ENCODE measurements at regions not wholly inside any gene's neighbourhood (a gene's known extent, or its start where the extent isn't known, plus 50 kb on each side); places are given as distances from the start of the nearest gene placed in this dataset.
"Not testable (repeated sequence)": the region's sequence is repeated elsewhere in the genome, so short reads cannot be mapped to it uniquely, and the experiment has no call there.

- intact Hi-C loops (cut with micrococcal nuclease; ENCODE audit: unreplicated experiment): no loop called here
- no peaks in the 10 kb centered on the region for H3K27me3 ChIP-seq (replicated peaks; ENCODE audit: insufficient read depth, low read depth, low read length, poor library complexity)
- H3K36me3 ChIP-seq (ENCODE audit: insufficient read depth, low read length, poor library complexity, severe bottlenecking): no peaks in the 10 kb centered on the region
- TF ChIP-seq EZH2 (IDR thresholded peaks at IDR 0.05; ENCODE audit: borderline replicate concordance, low read depth, low read length, poor library complexity, severe bottlenecking): no peak
- TF ChIP-seq, protein P1, sequence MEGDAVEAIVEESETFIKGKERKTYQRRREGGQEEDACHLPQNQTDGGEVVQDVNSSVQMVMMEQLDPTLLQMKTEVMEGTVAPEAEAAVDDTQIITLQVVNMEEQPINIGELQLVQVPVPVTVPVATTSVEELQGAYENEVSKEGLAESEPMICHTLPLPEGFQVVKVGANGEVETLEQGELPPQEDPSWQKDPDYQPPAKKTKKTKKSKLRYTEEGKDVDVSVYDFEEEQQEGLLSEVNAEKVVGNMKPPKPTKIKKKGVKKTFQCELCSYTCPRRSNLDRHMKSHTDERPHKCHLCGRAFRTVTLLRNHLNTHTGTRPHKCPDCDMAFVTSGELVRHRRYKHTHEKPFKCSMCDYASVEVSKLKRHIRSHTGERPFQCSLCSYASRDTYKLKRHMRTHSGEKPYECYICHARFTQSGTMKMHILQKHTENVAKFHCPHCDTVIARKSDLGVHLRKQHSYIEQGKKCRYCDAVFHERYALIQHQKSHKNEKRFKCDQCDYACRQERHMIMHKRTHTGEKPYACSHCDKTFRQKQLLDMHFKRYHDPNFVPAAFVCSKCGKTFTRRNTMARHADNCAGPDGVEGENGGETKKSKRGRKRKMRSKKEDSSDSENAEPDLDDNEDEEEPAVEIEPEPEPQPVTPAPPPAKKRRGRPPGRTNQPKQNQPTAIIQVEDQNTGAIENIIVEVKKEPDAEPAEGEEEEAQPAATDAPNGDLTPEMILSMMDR (conservative IDR thresholded peaks at IDR 0.05; ENCODE audit: low read depth, low read length): no peak
- DNase-seq (ENCODE audit: low spot score): no peak
- POLR2A ChIA-PET (ENCODE audit: low non-redundant PET): no interaction called here
- H3K9me3 ChIP-seq (ENCODE audit: low read depth, low read length, poor library complexity, severe bottlenecking): no peaks in the 10 kb centered on the region
- no peaks in the 10 kb centered on the region for H3K4me1 ChIP-seq (ENCODE audit: insufficient read depth, low read length, poor library complexity, severe bottlenecking)
- no peak overlapping the region for H3K27ac ChIP-seq (ENCODE audit: low read depth, low read length, poor library complexity, severe bottlenecking)
- no TSS peak for BruUV-seq (replicated peaks)
- CTCF ChIA-PET: no interaction called here
- no peak overlapping the region for H3K4me3 ChIP-seq (ENCODE audit: low read depth, low read length, poor library complexity, severe bottlenecking)
These were observed 150.7 kb downstream of the DLL1 start for GRCh38 chr6:170140129-170140528.

DNA sequence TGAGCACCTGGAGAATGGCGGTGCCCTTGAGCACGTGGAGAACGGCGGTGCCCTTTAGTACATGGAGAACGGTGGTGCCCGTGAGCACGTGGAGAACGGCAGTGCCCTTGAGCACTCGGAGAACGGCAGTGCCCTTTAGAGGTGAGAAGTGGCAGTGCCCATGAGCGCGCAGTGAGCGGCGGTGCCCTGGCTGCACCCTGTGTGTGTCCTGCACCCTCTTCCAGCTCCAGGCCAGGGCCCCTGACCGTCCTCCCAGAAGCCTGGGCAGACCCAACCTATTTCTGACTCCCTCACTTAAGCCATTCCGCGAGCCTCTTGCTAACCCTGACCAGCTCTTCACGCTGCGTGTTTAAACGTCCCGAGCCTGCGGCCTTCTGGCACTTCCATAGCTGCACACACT, 151.3 kb downstream of the DLL1 start:
- no peak overlapping the region for H3K27ac ChIP-seq (ENCODE audit: low read depth, low read length, poor library complexity, severe bottlenecking)
- no peak for DNase-seq (ENCODE audit: low spot score)
- CTCF ChIA-PET: no interaction called here
- H3K4me1 ChIP-seq (ENCODE audit: insufficient read depth, low read length, poor library complexity, severe bottlenecking): no peaks in the 10 kb centered on the region
- no peaks in the 10 kb centered on the region for H3K9me3 ChIP-seq (ENCODE audit: low read depth, low read length, poor library complexity, severe bottlenecking)
- no TSS peak for BruUV-seq (replicated peaks)
- H3K27me3 ChIP-seq (replicated peaks; ENCODE audit: insufficient read depth, low read depth, low read length, poor library complexity): no peaks in the 10 kb centered on the region
- intact Hi-C loops (cut with micrococcal nuclease; ENCODE audit: unreplicated experiment): no loop called here
- H3K4me3 ChIP-seq (ENCODE audit: low read depth, low read length, poor library complexity, severe bottlenecking): no peak overlapping the region
- POLR2A ChIA-PET (ENCODE audit: low non-redundant PET): no interaction called here
- no peaks in the 10 kb centered on the region for H3K36me3 ChIP-seq (ENCODE audit: insufficient read depth, low read length, poor library complexity, severe bottlenecking)
- no peak for TF ChIP-seq EZH2 (IDR thresholded peaks at IDR 0.05; ENCODE audit: borderline replicate concordance, low read depth, low read length, poor library complexity, severe bottlenecking)

DNA sequence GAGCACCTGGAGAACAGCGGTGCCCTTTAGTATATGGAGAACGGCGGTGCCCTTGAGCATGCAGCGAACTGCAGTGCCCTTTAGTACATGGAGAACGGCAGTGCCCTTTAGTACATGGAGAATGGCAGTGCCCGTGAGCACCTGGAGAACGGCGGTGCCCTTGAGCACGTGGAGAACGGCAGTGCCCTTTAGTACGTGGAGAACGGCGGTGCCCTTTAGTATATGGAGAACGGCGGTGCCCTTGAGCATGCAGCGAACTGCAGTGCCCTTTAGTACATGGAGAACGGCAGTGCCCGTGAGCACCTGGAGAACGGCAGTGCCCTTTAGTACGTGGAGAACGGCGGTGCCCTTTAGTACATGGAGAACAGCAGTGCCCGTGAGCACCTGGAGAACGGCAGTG, 151.8 kb downstream of the DLL1 start:
- H3K4me1 ChIP-seq (ENCODE audit: insufficient read depth, low read length, poor library complexity, severe bottlenecking); H3K9me3 ChIP-seq (ENCODE audit: low read depth, low read length, poor library complexity, severe bottlenecking); DNase-seq (ENCODE audit: low spot score); H3K36me3 ChIP-seq (ENCODE audit: insufficient read depth, low read length, poor library complexity, severe bottlenecking); BruUV-seq (replicated peaks); POLR2A ChIA-PET (ENCODE audit: low non-redundant PET); H3K27me3 ChIP-seq (replicated peaks; ENCODE audit: insufficient read depth, low read depth, low read length, poor library complexity); CTCF ChIA-PET; H3K27ac ChIP-seq (ENCODE audit: low read depth, low read length, poor library complexity, severe bottlenecking); H3K4me3 ChIP-seq (ENCODE audit: low read depth, low read length, poor library complexity, severe bottlenecking); intact Hi-C loops (cut with micrococcal nuclease; ENCODE audit: unreplicated experiment): not testable (repeated sequence)

GRCh38 chr6:170137911-170138910, 152.7 kb downstream of the DLL1 start:
- CTCF ChIA-PET: no interaction called here
- TF ChIP-seq, protein P1 (conservative IDR thresholded peaks at IDR 0.05; ENCODE audit: low read depth, low read length): no peak
- TF ChIP-seq EZH2 (IDR thresholded peaks at IDR 0.05; ENCODE audit: borderline replicate concordance, low read depth, low read length, poor library complexity, severe bottlenecking): no peak
- H3K27ac ChIP-seq (ENCODE audit: low read depth, low read length, poor library complexity, severe bottlenecking): no peak overlapping the region
- no peaks in the 10 kb centered on the region for H3K27me3 ChIP-seq (replicated peaks; ENCODE audit: insufficient read depth, low read depth, low read length, poor library complexity)
- no peaks in the 10 kb centered on the region for H3K9me3 ChIP-seq (ENCODE audit: low read depth, low read length, poor library complexity, severe bottlenecking)
- no TSS peak for BruUV-seq (replicated peaks)
- intact Hi-C loops (cut with micrococcal nuclease; ENCODE audit: unreplicated experiment): no loop called here
- POLR2A ChIA-PET (ENCODE audit: low non-redundant PET): no interaction called here
- no peak overlapping the region for H3K4me3 ChIP-seq (ENCODE audit: low read depth, low read length, poor library complexity, severe bottlenecking)
- no peaks in the 10 kb centered on the region for H3K4me1 ChIP-seq (ENCODE audit: insufficient read depth, low read length, poor library complexity, severe bottlenecking)
- no peaks in the 10 kb centered on the region for H3K36me3 ChIP-seq (ENCODE audit: insufficient read depth, low read length, poor library complexity, severe bottlenecking)
- no peak for DNase-seq (ENCODE audit: low spot score)
